NCI-H2227 (cell line): ENCODE measurements at regions not wholly inside any gene's neighbourhood (a gene's known extent, or its start where the extent isn't known, plus 50 kb on each side); places are given as distances from the start of the nearest gene placed in this dataset.
"Not testable (repeated sequence)": the region's sequence is repeated elsewhere in the genome, so short reads cannot be mapped to it uniquely, and the experiment has no call there.

Experiments used
- DNase-seq: peaks from one replicate; lab custom pipeline; 2025; ENCODE audit not compliant: unreplicated experiment; lab: John Stamatoyannopoulos, UW

GRCh38 chr10:34016576-34016975, 682.1 kb upstream of the NRP1 start:
- no peak for DNase-seq

DNA sequence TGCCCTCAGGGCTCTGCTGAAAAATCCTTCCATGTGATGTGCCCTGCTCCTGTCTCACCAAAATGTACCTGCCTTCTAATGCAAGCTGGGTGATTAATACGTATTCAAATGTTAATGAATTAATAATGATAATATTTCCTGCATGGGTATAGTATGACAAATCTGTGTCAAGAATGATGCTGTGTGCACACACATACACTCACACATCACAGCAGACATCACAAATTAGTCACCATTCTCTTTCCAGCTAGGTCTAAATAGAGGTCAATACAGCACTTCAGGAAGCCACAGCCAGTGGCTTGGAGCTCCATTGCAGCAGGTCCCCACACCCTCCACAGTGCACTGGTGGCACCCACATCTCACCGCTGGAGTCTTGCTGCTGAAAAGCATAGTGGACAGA, 681.2 kb upstream of the NRP1 start:
- DNase-seq: no peak

DNA sequence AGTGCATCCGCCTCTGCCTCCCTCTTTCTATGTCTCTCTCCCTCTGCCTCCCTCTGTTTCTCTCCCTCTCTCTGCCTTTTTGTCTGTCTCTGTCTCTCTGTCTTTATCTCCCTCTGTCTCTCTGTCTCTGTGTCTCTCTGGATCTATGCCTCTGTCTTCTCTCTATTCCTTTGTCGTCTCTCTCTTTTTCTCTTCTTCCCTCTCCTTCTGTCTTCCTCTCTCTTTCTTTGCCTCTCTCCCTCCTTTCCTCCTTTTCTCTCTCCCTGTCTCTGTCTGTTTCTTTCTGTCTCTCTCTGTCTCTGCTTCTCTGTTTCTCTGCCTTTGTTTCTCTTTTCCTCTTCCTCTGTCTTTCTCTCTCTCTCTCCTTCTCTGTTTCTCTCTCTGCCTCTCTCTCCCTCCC, 678.8 kb upstream of the NRP1 start:
- DNase-seq: no peak

DNA sequence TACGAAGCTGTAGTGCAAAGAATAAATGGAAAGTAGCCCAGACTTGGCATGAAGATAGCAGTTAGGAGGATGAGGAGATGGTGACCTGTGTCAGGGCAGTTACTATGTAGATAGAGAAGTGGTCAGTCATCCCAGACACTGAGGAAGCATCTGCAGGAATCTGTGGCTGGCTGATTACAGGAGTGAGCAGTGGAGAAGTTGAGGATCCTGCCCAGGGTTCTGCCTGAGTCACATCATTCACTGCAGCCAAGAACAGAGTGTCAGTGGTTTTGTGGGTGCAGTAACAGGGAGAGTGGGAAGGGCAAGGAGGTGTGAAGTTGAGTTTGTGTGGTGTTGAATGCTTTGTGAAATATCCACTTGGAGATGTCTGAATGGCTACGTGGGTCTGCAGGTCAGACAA, 676.4 kb upstream of the NRP1 start:
- DNase-seq: no peak

DNA sequence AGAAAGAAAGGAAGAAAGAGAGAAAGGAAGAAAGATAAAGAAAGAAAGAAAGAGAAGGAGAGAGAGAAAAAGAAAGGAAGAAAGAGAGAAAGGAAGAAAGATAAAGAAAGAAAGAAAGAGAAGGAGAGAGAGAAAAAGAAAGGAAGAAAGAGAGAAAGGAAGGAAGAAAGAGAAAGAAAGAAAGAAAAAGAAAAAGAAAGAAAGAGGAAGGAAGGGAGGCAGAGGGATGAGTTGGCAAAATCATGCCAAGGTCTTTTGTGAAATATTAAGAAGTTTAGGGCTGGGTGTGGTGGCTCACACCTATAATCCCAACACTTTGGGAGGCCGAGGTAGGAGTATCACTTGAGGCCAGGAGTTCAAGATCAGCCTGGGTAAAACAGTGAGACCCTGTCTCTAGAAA, 675.8 kb upstream of the NRP1 start:
- not testable (repeated sequence) for DNase-seq

DNA sequence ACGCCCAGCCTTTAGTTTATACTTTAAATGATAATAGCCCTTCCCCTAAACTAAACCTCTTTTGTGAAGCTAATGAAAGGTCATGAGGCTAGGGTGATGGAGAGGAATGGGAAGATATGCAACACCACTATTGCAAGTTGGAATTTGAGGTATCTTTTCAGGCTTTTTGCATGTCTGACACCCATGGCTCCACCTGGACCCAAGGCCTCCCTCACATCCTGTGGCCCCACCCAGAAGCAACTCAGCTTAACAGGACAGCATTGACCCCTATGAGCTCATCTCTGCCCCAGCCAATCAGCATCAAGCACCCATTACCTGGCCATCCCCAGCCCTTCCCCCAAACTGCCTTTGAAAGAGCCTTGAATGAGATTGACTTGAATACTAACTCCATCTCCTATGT, 674.2 kb upstream of the NRP1 start:
- DNase-seq: no peak

- no peak for DNase-seq
Measured at GRCh38 chr10:34006471-34006870, 672.0 kb upstream of the NRP1 start.

DNA sequence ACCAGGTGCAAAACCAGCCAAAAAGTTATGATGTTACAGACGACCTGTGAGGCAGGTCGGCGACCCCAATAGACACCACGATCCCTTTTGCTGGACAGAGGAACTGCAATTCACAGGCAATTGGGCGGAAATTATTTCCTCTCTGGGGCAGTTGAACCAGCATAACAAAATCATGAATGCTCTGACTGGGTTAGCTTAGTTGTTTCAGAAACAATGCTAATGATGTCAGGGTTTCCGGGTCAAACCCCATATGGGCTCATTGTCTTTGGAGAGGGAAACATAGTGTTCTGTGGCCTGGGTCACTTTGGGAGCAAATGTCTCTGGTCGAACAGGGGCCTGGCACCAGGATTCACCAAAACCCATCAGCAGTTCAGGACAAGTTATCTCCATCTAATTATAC, 669.1 kb upstream of the NRP1 start:
- DNase-seq: no peak

GRCh38 chr10:34002896-34003295, 668.4 kb upstream of the NRP1 start:
- DNase-seq: no peak

DNA sequence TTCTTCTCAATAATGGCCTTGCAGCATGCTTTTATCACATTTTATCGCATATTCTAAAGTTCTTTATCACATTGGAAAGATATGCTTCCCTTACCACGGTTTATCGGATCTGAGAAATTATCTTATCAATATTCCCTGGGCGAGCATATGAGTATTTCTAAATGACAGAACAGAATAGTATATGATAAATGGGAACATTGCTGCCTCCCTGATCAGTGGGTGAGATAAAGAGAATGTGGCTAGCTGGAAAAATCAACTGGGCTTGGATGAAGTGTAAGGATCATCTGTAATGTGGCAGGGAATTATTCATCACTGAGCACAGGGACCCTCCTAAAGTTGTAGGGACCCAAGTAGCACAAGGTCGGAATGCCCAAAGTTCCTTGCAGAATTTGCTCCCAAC, 667.4 kb upstream of the NRP1 start:
- DNase-seq: no peak

- no peak for DNase-seq
Measured at GRCh38 chr10:34001087-34001580, 666.7 kb upstream of the NRP1 start.

DNA sequence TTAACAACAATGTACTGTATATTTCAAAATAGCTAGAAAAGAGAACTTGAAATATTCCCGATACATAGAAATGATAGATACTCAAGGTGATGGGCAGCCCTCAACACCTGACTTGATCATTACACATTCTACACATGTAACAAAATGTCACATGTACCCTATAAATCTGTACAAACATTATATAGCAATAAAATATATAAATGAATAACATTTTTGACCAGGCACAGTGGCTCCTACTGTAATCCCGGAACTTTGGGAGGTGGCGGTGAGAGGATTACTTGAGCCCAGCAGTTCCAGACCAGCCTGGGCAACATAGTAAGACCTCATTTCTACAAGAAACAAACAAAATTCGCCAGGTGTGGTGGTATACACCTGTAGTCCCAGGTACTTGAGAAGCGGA, 659.5 kb upstream of the NRP1 start:
- no peak for DNase-seq

GRCh38 chr10:33991924-33992323, 657.5 kb upstream of the NRP1 start:
- no peak for DNase-seq

DNA sequence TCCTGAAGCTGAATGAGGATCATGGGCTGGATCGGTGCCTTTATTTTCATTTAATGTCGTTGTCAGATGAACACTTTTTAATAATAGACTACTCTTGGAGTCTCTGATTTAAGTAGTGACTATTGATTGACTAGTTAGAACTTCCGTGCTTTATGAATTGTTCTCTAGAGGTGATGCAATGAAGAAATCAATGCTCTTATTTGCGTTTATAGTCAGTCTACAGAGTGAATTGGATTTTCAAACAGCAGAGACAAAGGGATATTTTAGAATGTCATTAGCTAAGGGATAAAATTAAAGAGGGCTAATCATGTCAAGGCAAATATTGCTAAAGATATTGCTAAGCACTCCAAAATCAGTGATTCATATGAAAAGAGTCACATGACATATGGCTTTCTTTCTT, 652.0 kb upstream of the NRP1 start:
- no peak for DNase-seq

- no peak for DNase-seq
Measured at GRCh38 chr10:33986016-33986415, 651.5 kb upstream of the NRP1 start.

- no peak for DNase-seq
Measured at GRCh38 chr10:33982995-33983394, 648.5 kb upstream of the NRP1 start.

- no peak for DNase-seq
Measured at GRCh38 chr10:33981301-33981700, 646.8 kb upstream of the NRP1 start.

DNA sequence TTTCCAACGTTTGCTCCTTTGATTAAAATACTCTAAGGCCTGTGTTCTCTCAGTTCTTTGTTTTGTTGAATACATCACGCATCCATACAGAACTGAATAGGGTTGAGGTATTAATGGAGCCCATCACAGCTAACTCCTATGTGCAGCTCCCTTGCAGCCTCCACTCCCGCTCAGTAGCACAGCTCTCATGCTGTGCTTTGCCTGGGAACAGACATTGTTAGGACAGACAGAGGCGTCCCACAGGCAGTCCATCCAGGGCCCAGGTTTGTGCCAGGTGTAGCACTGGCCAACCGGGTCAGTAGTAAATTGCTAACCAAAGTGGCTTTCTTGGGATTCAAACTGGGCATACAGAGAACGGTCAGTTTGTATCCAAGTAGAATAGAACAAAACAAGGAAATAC, 644.7 kb upstream of the NRP1 start:
- DNase-seq: no peak

DNA sequence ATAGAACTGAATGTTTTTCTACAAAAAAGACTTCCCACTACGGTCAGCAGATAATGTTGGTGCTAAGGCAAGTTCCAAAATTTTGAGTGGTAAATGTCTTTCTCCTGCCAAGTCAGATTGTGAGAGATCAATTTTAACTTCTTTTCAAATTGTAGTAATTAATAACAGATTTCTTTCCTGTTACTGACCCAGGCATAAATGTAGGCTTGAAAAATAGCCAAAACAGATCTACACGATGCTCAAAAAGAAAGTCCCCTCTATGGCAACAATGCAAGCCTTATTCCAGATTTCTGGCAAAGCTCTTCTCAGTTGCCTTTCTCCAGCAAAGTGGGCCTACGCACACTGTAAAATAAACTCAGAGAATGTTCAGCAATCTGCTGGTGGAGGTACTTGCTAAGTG, 641.0 kb upstream of the NRP1 start:
- no peak for DNase-seq

DNA sequence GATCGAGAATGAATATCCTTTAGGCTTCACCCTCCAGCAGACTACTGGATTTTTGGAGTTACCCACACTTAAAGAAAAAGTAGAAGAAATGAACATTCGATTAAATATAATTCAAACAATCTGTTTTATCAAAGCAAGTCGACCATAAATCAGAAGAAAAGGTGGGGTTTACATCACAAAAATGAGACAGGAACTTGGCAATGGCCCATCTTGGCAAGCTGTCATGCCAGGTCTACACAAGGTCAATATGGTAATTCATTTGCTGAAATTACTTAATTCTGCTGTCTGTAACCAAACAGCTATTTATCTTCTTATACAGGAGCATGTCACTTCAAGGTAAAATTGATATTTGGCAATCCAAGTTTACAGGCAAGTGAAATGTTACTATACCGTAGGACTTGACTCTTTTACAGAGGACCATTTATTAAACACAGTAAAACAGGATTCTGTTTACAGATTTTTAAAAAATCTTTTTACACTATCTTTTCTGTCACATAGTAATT, 640.6 kb upstream of the NRP1 start:
- no peak for DNase-seq

- no peak for DNase-seq
Measured at GRCh38 chr10:33968983-33969382, 634.5 kb upstream of the NRP1 start.

DNA sequence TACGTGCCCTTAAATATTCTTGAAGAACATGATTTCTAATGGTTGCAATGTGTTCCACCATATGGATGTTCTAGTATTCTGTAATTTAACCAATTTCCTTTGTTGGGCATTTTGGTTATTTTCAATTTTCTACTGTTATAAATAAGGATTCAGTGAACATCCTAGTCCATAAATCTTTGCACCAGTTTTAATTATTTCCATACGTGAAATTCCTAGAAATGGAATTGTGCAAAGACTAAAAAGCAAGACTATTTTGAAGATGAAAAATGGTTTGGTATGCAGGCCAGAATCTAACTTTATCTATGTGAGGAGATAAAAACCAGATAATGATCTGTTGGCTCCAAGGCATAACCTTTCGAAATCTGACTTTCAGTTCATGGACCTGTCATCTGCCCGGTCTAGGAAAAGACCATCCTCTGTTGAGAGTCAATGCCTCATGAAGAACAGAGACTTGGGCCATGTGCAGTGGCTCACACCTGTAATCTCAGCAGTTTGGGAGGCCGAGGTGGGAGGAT, 633.2 kb upstream of the NRP1 start:
- no peak for DNase-seq

DNA sequence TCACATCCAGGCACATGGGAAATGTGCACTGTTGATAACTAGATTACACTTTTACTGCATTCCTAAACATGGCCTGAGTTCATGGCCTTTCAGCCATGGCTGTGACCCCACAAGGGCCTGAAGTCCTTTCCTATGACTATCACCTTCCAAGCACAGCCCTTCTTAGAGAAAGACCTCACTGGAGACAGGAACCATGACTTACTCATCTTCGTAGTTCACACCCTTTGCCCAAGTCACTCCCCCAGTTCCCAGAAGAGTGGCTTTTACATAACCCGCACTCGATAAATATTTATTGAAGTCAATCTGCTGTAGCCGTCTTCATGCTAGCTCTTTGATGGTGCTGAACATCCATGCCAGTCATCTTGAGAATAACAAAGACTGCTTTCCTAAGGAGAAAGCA, 632.5 kb upstream of the NRP1 start:
- DNase-seq: no peak
